Epithelial cell of esophagus (primary cell): ENCODE measurements at regions not wholly inside any gene's neighbourhood (a gene's known extent, or its start where the extent isn't known, plus 50 kb on each side); places are given as distances from the start of the nearest gene placed in this dataset.
A peak's percentile ranks its signal among the peaks of the same experiment; 100 is the strongest.

Source experiments
- DNase-seq: peaks from one replicate; pipeline ENCODE4 v3.0.0; 2010; ENCODE audit warnings: low read depth
- H3K4me3 ChIP-seq: 2 replicates; pipeline ENCODE4 v1.5.1; 2011; ENCODE audit warnings: mild to moderate bottlenecking, low read length, control low read depth
- CTCF ChIP-seq: IDR thresholded peaks from 2 replicates; pipeline ENCODE4 v1.5.1; 2011; ENCODE audit warnings: low read depth, mild to moderate bottlenecking, low read length, control low read depth, inconsistent platforms; ENCODE audit not compliant: insufficient read depth; ENCODE audit errors: missing control alignments

GRCh38 chr12:28950049-28950448 is 199.0 kb upstream of the FAR2 start:
- TF ChIP-seq CTCF: no peak
- no peak for DNase-seq
- no peak overlapping the region for H3K4me3 ChIP-seq

GRCh38 chr12:28951935-28952334 is 197.1 kb upstream of the FAR2 start:
- DNase-seq: no peak
- no peak overlapping the region for H3K4me3 ChIP-seq
- no peak for TF ChIP-seq CTCF

- H3K4me3 ChIP-seq: no peak overlapping the region
- DNase-seq: no peak
- no peak for TF ChIP-seq CTCF
Observed at GRCh38 chr12:28954333-28954732, 194.7 kb upstream of the FAR2 start.

- TF ChIP-seq CTCF: no peak
- DNase-seq: peak; percentile 19
Observed at GRCh38 chr12:28955491-28955890, 193.6 kb upstream of the FAR2 start.

GRCh38 chr12:28955931-28956330 is 193.1 kb upstream of the FAR2 start:
- H3K4me3 ChIP-seq: no peak overlapping the region
- DNase-seq: no peak
- TF ChIP-seq CTCF: no peak

More at GRCh38 chr12:28955491-28955890, 193.6 kb upstream of the FAR2 start:
- no peak overlapping the region for H3K4me3 ChIP-seq

- H3K4me3 ChIP-seq: no peak overlapping the region
- DNase-seq: peak; percentile 53
- no peak for TF ChIP-seq CTCF
Observed at GRCh38 chr12:28958553-28959195, 190.4 kb upstream of the FAR2 start.

- no peak for DNase-seq
- no peak overlapping the region for H3K4me3 ChIP-seq
- no peak for TF ChIP-seq CTCF
Observed at GRCh38 chr12:28961948-28962384, 187.1 kb upstream of the FAR2 start.
